ENCODE measurements at regions not wholly inside any gene's neighbourhood (a gene's known extent, or its start where the extent isn't known, plus 50 kb on each side); places are given as distances from the start of the nearest gene placed in this dataset.
"Not testable (repeated sequence)": the region's sequence is repeated elsewhere in the genome, so short reads cannot be mapped to it uniquely, and the experiment has no call there.

- no peak for DNase-seq
These were observed 311.8 kb downstream of the HS3ST1 start for GRCh38 chr4:11116940-11117339.

GRCh38 chr4:11111876-11112275 lies 316.8 kb downstream of the HS3ST1 start:
- DNase-seq: no peak

GRCh38 chr4:11111370-11111769 lies 317.3 kb downstream of the HS3ST1 start:
- DNase-seq: no peak

- no peak for DNase-seq
These were observed 321.9 kb downstream of the HS3ST1 start for GRCh38 chr4:11106759-11107158.

- no peak for DNase-seq
These were observed 322.5 kb downstream of the HS3ST1 start for GRCh38 chr4:11106190-11106589.

- DNase-seq: no peak
These were observed 323.0 kb downstream of the HS3ST1 start for GRCh38 chr4:11105715-11106114.

- no peak for DNase-seq
These were observed 330.2 kb downstream of the HS3ST1 start for GRCh38 chr4:11098461-11098860.

- no peak for DNase-seq
These were observed 331.0 kb downstream of the HS3ST1 start for GRCh38 chr4:11097725-11098124.

- DNase-seq: no peak
These were observed 347.7 kb downstream of the HS3ST1 start for GRCh38 chr4:11081006-11081405.

GRCh38 chr4:11079171-11079570 lies 349.5 kb downstream of the HS3ST1 start:
- no peak for DNase-seq

GRCh38 chr4:11074581-11075241 lies 354.0 kb downstream of the HS3ST1 start:
- no peak for DNase-seq

- DNase-seq: no peak
These were observed 355.1 kb downstream of the HS3ST1 start for GRCh38 chr4:11073621-11074051.

GRCh38 chr4:11072999-11073398 lies 355.7 kb downstream of the HS3ST1 start:
- no peak for DNase-seq

- no peak for DNase-seq
These were observed 356.2 kb downstream of the HS3ST1 start for GRCh38 chr4:11072463-11072862.

GRCh38 chr4:11070813-11071212 lies 357.9 kb downstream of the HS3ST1 start:
- no peak for DNase-seq

- no peak for DNase-seq
These were observed 359.0 kb downstream of the HS3ST1 start for GRCh38 chr4:11069581-11070211.

- DNase-seq: no peak
These were observed 359.6 kb downstream of the HS3ST1 start for GRCh38 chr4:11069083-11069482.

- DNase-seq: not testable (repeated sequence)
These were observed 362.1 kb downstream of the HS3ST1 start for GRCh38 chr4:11066584-11066983.

GRCh38 chr4:11060637-11061036 lies 368.1 kb downstream of the HS3ST1 start:
- DNase-seq: not testable (repeated sequence)

GRCh38 chr4:11054937-11055336 lies 370.4 kb upstream of the CLNK start:
- not testable (repeated sequence) for DNase-seq

- DNase-seq: no peak
These were observed 369.1 kb upstream of the CLNK start for GRCh38 chr4:11053601-11054220.

- DNase-seq: no peak
These were observed 366.6 kb upstream of the CLNK start for GRCh38 chr4:11051181-11051580.

- DNase-seq: no peak
These were observed 366.2 kb upstream of the CLNK start for GRCh38 chr4:11050766-11051165.

GRCh38 chr4:11049001-11049400 lies 364.4 kb upstream of the CLNK start:
- DNase-seq: no peak
